ENCODE measurements at regions not wholly inside any gene's neighbourhood (a gene's known extent, or its start where the extent isn't known, plus 50 kb on each side); places are given as distances from the start of the nearest gene placed in this dataset.

DNA sequence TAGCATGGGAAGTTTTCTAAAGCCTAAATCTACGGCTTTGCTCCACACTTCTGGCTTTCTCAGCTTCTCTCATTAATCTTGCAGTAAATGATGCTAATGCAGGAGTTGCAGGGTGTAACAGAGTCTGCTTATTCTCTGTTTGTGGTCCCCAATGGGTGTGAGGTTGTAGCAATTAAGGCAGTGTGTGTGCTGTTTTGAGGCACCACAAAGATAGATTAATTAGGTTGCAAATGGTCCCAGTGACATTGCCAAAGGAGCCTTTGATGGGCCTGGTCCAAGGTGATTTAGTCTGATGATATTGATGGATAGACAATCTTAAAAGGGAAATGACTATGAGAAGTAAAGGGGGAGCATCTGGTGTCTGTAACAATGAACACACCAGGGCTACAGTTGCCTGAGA, 1313.7 kb upstream of the CDH8 start:
- no peaks in the 10 kb centered on the region for H3K4me1 ChIP-seq (ENCODE audit: control insufficient read depth, extremely low read depth, insufficient read depth, low read length)
- no peak overlapping the region for H2AFZ ChIP-seq (ENCODE audit: control insufficient read depth, low read length)

GRCh38 chr16:63346000-63346399, 1309.8 kb upstream of the CDH8 start:
- H3K27ac ChIP-seq (ENCODE audit: control insufficient read depth, insufficient read depth, low read length): no peak overlapping the region
- no peaks in the 10 kb centered on the region for H3K9me1 ChIP-seq (ENCODE audit: control insufficient read depth, extremely low read depth, insufficient read depth, low read length)
- DNase-seq (ENCODE audit: low read depth, low spot score) (no peak), FAIRE-seq (no peak)
- no peak overlapping the region for H3K9ac ChIP-seq (ENCODE audit: control insufficient read depth, extremely low read depth, insufficient read depth, low read length)
- no peaks in the 10 kb centered on the region for H4K20me1 ChIP-seq (ENCODE audit: control insufficient read depth, extremely low read depth, insufficient read depth, low read length)
- H3K36me3 ChIP-seq (ENCODE audit: control insufficient read depth in 2 of 2, extremely low read depth in 1 of 2, insufficient read depth in 2 of 2, low read length in 2 of 2): no peaks in the 10 kb centered on the region
- H2AFZ ChIP-seq (ENCODE audit: control insufficient read depth, low read length): no peak overlapping the region
- dilution Hi-C loops (cut with MboI; ENCODE audit: extremely low pct_ligation_motif_present, low sequenced_read_pairs): no loop called here
- H3K27me3 ChIP-seq (ENCODE audit: control insufficient read depth, extremely low read depth, insufficient read depth, low read length): no peaks in the 10 kb centered on the region
- TF ChIP-seq CTCF (optimal IDR thresholded peaks at IDR 0.05 in 1 of 3, IDR thresholded peaks at IDR 0.05 in 1 of 3, conservative IDR thresholded peaks at IDR 0.05 in 1 of 3; ENCODE audit: extremely low read depth in 1 of 3, insufficient read depth in 2 of 3, low read length in 3 of 3) (no peak), EZH2 (IDR thresholded peaks at IDR 0.05; ENCODE audit: low read length) (no peak)
- no peak overlapping the region for H3K4me2 ChIP-seq (ENCODE audit: control insufficient read depth, extremely low read depth, insufficient read depth, low read depth, low read length)
- no peaks in the 10 kb centered on the region for H3K79me2 ChIP-seq (ENCODE audit: control insufficient read depth, insufficient read depth, low read length)
- H3K9me3 ChIP-seq (ENCODE audit: control insufficient read depth, low read depth, low read length): no peaks in the 10 kb centered on the region
- H3K4me3 ChIP-seq (ENCODE audit: control insufficient read depth in 2 of 3, extremely low read depth in 1 of 3, insufficient read depth in 2 of 3, low read depth in 1 of 3, low read length in 3 of 3): no peak overlapping the region
- no peaks in the 10 kb centered on the region for H3K4me1 ChIP-seq (ENCODE audit: control insufficient read depth, extremely low read depth, insufficient read depth, low read length)

More for the DNA sequence above, 1313.7 kb upstream of the CDH8 start:
- FAIRE-seq: no peak
- no peaks in the 10 kb centered on the region for H3K9me3 ChIP-seq (ENCODE audit: control insufficient read depth, low read depth, low read length)
- H4K20me1 ChIP-seq (ENCODE audit: control insufficient read depth, extremely low read depth, insufficient read depth, low read length): no peaks in the 10 kb centered on the region
- no peak for TF ChIP-seq EZH2 (IDR thresholded peaks at IDR 0.05; ENCODE audit: low read length)
- no peak for DNase-seq (ENCODE audit: low read depth, low spot score)
- H3K27ac ChIP-seq (ENCODE audit: control insufficient read depth, insufficient read depth, low read length): no peak overlapping the region
- dilution Hi-C loops (cut with MboI; ENCODE audit: extremely low pct_ligation_motif_present, low sequenced_read_pairs): no loop called here
- no peaks in the 10 kb centered on the region for H3K79me2 ChIP-seq (ENCODE audit: control insufficient read depth, insufficient read depth, low read length)
- no peaks in the 10 kb centered on the region for H3K9me1 ChIP-seq (ENCODE audit: control insufficient read depth, extremely low read depth, insufficient read depth, low read length)
- no peak overlapping the region for H3K4me3 ChIP-seq (ENCODE audit: control insufficient read depth in 2 of 3, extremely low read depth in 1 of 3, insufficient read depth in 2 of 3, low read depth in 1 of 3, low read length in 3 of 3)
- H3K27me3 ChIP-seq (ENCODE audit: control insufficient read depth, extremely low read depth, insufficient read depth, low read length): no peaks in the 10 kb centered on the region
- no peaks in the 10 kb centered on the region for H3K36me3 ChIP-seq (ENCODE audit: control insufficient read depth in 2 of 2, extremely low read depth in 1 of 2, insufficient read depth in 2 of 2, low read length in 2 of 2)
- no peak overlapping the region for H3K9ac ChIP-seq (ENCODE audit: control insufficient read depth, extremely low read depth, insufficient read depth, low read length)
- H3K4me2 ChIP-seq (ENCODE audit: control insufficient read depth, extremely low read depth, insufficient read depth, low read depth, low read length): no peak overlapping the region

DNA sequence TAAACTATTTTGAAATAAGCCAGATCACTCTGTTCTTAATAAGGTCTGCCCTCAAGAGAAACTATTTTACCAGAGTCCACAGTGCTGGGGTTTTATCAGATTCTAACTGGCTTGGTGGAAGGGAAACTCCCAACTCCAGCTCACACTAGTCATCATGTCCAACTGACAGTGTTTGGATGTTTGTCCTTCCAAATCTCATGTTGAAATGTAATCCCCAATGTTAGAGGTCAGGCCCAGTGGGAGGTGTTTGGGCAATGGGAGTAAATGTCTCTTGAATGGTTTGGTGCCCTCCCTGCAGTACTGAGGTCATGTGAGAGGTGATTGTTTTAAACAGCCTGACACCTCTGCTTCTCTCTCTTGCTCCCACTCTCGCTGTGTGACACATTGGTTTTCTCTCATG, 1301.0 kb upstream of the CDH8 start:
- Histone ChIP-seq H4K20me1 (ENCODE audit: control insufficient read depth, extremely low read depth, insufficient read depth, low read length) (no peaks in the 10 kb centered on the region), H3K9me3 (ENCODE audit: control insufficient read depth, low read depth, low read length) (no peaks in the 10 kb centered on the region), H3K27ac (ENCODE audit: control insufficient read depth, insufficient read depth, low read length) (no peak overlapping the region), H3K4me1 (ENCODE audit: control insufficient read depth, extremely low read depth, insufficient read depth, low read length) (no peaks in the 10 kb centered on the region), H3K27me3 (ENCODE audit: control insufficient read depth, extremely low read depth, insufficient read depth, low read length) (no peaks in the 10 kb centered on the region), H3K9me1 (ENCODE audit: control insufficient read depth, extremely low read depth, insufficient read depth, low read length) (no peaks in the 10 kb centered on the region), H2AFZ (ENCODE audit: control insufficient read depth, low read length) (no peak overlapping the region), H3K36me3 (ENCODE audit: control insufficient read depth in 2 of 2, extremely low read depth in 1 of 2, insufficient read depth in 2 of 2, low read length in 2 of 2) (no peaks in the 10 kb centered on the region), H3K4me3 (ENCODE audit: control insufficient read depth in 2 of 3, extremely low read depth in 1 of 3, insufficient read depth in 2 of 3, low read depth in 1 of 3, low read length in 3 of 3) (no peak overlapping the region), H3K4me2 (ENCODE audit: control insufficient read depth, extremely low read depth, insufficient read depth, low read depth, low read length) (no peak overlapping the region), H3K9ac (ENCODE audit: control insufficient read depth, extremely low read depth, insufficient read depth, low read length) (no peak overlapping the region), H3K79me2 (ENCODE audit: control insufficient read depth, insufficient read depth, low read length) (no peaks in the 10 kb centered on the region)
- FAIRE-seq (no peak), DNase-seq (ENCODE audit: low read depth, low spot score) (no peak)
- dilution Hi-C loops (cut with MboI; ENCODE audit: extremely low pct_ligation_motif_present, low sequenced_read_pairs): no loop called here
- TF ChIP-seq EZH2 (IDR thresholded peaks at IDR 0.05; ENCODE audit: low read length) (no peak), CTCF (optimal IDR thresholded peaks at IDR 0.05 in 1 of 3, IDR thresholded peaks at IDR 0.05 in 1 of 3, conservative IDR thresholded peaks at IDR 0.05 in 1 of 3; ENCODE audit: extremely low read depth in 1 of 3, insufficient read depth in 2 of 3, low read length in 3 of 3) (no peak)

All from keratinocyte (primary cell).